Activated effector memory CD4-positive, alpha-beta T cell treated with Interleukin-2 at 50 U/mL for 16 hours (primary cell): ENCODE measurements at regions not wholly inside any gene's neighbourhood (a gene's known extent, or its start where the extent isn't known, plus 50 kb on each side); places are given as distances from the start of the nearest gene placed in this dataset.
"Not testable (repeated sequence)": the region's sequence is repeated elsewhere in the genome, so short reads cannot be mapped to it uniquely, and the experiment has no call there.

Experiments
- DNase-seq: peaks from one replicate; pipeline ENCODE4 v3.0.0-alpha.2; 2020

- no peak for DNase-seq
These were observed 222.5 kb upstream of the TCERG1L start for GRCh38 chr10:131533846-131534526.

DNA sequence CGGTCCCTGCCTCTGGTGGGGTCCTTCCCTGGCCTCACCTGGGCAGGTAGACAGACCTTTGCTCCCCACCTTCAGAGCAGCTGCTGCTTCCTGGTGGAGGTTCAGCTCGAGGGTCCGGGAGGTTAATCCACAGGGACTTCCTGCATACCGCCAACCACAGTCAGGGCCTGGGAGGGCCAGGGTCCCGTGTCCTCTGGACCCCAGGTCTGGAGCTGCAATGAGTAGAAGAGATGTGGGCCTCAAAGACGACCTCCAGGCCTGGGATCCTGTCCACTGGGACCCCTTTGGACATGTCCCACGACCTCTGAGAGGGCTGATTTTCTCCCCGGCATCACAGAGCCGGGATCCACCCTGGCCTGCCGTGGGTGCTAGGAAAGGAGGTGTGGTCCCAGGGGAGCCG lies 223.3 kb upstream of the TCERG1L start:
- DNase-seq: no peak

DNA sequence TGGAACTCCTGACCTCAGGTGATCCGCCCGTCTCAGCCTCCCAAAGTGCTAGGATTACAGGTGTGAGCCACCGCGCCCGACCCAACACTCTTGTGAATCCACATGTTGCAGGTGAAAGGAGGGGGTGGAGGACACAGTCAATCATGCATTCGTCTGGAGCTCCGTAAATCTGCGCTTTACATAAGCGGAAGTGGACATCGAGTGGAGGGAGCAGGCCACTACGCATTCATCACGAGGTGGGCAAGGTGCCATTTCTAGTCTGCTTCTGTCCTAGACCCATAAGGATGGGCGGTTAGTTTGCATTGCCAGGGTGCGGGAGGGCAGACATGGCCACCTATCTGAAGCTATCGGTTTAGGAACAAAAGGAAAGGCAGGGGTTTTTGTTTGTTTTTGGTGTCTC lies 225.2 kb upstream of the TCERG1L start:
- DNase-seq: no peak

DNA sequence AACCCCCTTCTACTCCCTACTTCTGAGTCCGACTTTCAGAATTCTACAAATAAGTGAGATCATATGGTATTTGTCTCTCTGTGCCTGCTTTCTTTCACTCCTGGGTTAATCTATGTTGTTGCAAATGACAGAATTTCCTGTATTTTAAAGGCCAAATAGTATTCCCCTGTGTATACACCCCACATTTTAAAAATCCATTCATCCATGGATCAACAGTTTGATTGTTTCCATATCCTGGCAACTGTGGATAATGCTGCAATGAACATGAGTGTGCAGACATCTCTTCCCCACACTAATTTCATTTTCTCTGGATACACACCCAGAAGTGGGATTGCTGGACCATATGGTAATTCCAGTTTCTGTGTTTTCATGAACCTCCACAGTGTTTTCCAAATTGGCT lies 225.8 kb upstream of the TCERG1L start:
- DNase-seq: no peak

DNA sequence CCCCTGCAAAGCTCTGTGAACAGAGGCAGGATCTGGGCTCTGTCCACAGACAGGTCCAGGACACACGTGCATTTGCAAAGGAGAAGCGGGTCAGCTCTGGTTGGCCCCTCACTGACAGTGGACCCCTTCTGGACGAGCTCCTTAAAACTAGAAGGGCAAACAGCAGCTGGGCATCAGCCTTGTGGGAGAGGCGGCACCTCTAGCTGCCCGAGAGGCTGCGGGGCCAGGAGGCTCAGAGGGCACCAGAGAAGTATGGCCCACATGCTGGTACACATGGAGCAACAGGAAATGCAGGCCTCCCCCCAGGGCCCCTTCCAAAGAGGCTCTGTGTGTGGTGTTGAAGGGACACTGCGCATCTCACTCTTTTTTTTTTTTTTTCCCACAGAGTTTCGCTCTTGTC lies 233.0 kb upstream of the TCERG1L start:
- no peak for DNase-seq

DNA sequence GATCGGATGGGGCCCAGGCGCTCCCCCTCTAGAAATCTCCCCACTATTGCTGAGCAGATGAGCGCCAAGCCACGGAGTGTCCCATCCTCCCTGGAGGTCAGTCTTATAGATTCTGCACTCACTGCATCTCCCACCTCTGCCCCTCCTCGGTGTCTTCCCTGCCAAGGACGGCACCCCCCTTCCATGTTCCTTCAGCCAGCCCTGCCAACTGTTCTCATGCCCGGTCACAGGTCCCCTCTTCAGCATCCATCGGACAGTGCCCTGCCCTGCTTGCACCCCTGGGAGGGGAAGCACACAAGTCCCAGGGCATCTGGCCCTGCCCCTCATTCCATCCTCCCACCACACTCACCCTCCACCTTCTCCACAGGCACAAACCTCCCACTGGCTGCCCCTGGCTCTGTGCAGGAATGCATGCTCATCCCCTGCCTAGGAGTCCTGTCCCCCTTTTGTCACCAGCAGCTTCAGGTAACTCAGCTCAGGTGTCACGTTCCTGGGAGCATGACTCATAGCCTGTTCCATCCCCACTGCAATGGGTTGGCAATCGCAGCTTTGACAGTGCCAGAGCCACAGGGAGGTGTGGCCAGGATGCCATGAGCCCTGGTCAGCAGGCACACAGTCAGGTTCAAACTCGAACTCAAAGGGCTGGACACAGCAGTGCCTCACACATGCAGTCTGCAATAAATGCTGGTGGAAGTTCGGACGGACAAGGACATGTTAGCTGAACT lies 234.7 kb upstream of the TCERG1L start:
- DNase-seq: no peak

- no peak for DNase-seq
These were observed 235.7 kb upstream of the TCERG1L start for GRCh38 chr10:131547129-131547799.

DNA sequence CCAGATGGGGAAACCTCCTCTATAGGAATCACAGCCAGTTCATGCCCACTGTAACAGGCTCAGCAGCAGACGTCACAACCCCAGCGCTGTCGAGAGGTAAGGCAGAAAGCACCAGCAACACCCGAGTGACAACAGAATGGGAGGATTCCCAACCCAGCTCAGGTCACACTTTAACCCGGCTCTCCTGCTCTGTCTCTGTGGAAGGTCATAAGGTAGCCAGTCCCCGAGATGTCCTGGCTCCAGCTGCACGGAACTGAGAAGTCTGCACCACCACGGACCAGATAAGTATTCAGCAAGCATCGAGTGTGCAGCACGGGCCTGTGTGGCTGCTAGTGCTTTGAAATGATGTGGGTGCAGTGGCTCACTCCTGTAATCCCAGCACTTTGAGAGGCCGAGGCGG lies 236.7 kb upstream of the TCERG1L start:
- DNase-seq: no peak

GRCh38 chr10:131549116-131549515 lies 237.6 kb upstream of the TCERG1L start:
- no peak for DNase-seq

DNA sequence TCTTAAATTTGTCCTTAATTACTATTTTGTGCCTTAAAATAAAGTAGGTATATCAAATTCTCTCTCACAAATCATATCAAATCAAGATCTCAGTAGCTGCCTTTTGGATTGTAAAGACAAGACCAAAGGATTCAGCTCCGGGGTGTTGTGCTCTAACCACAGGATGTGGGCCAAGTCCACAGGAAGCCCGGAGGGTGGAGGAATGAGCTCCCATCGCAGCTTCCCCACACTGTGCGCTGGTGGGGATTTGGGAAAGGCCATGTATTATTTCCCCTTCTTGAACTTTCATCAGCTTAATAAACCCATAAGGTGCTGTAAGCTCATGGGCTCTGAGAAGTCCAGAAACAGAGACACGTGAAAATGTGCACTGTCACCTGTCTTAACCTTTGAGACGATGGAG lies 241.6 kb upstream of the TCERG1L start:
- no peak for DNase-seq

GRCh38 chr10:131553581-131553980 lies 242.1 kb upstream of the TCERG1L start:
- DNase-seq: no peak

GRCh38 chr10:131554821-131555220 lies 243.3 kb upstream of the TCERG1L start:
- no peak for DNase-seq

GRCh38 chr10:131555406-131555805 lies 243.9 kb upstream of the TCERG1L start:
- DNase-seq: no peak

DNA sequence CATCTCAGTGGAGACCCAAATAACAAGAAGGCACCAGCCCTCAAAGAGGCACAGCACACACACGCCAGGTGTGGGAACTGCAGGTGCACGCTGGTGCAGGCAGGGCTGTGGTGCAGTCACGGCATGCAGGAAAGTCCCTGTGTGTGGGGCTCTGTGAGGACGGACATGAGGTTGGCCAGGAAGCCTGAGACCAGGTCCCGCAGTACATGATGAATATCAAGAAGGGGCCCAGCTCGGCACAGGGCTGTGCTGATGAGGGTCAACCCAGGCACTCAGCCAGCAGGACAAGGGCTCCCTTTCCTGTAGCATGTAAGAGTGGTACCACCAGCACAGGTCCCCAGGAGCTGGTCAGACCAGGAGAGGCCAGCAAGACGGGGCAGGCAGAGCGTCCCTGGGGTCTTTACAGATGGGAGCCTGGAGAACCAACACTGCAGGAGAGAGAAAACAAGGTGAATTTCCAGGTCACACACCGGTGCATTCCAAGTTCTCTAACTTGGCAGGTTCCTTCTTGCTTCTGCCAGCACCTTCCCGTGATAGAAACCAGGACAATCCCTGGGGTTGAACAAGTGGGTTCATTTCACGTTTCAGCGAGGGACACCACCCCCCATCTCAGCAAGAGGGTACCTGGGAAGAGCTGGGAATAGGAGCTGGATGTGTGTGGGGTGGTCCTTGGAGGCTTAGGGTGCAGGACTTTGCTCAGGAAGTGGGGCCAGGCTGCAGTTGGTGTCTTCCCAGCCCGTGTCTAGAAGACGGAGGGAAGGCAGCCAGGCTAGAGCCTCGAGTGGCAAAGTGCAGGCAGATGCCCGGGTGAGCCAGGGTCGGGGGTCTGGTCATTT lies 244.8 kb upstream of the TCERG1L start:
- DNase-seq: no peak

- no peak for DNase-seq
These were observed 245.5 kb upstream of the TCERG1L start for GRCh38 chr10:131556897-131557495.

- not testable (repeated sequence) for DNase-seq
These were observed 246.4 kb upstream of the TCERG1L start for GRCh38 chr10:131557956-131558355.

DNA sequence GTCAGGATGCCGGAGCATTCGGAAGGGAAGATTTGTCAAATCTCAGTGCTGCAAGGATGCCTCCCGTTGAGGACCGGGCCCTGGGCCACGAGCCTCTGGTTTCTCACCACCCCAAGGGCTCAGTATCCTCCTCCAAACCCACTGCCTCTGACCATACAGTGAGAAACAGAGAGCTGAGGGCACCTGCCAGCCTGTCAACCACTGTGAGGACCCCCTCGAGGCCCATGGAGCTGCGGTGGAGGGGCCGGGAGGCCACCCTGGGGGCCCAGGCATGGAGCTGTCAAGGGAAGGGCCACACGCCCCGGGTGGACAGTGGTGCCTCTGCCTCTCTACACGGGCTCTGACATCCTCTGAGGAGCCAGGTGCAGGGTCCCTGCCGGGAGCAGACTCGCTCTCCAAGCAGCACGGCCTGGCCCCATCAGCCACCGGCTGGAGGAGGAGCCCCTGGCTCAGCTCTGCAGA lies 248.0 kb upstream of the TCERG1L start:
- DNase-seq: no peak

- DNase-seq: no peak
These were observed 248.6 kb upstream of the TCERG1L start for GRCh38 chr10:131560166-131560565.

DNA sequence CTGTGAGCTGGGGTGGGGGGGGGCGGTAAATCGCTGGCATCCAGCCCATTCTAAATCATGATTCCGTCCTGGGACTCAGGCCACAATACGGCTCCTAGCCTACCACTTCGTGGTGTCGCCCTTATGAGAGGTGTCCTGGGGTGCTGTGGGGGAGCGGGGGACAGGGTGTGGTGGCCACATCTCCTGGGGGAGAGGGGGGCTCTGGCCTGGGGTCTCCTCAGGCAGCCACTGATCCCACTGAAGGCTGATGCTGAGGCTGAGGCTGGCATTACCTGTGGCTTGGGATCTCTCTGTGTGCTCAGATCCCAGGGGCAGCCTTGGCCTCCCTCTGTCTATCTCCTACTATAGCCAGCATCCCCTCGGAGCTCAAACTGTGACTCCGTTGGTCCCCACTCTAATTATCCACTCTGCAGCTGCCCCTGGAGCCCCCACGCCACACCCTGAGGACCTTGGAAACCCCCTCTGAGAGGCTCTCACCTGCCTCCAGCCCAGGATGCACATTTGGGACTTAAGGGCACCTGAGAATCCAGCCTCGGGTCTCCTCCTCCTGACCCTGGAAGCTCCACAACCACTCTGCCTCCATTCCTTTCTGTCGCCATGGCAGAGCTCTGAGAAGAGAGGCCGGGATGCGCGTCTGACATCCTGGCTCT lies 249.3 kb upstream of the TCERG1L start:
- no peak for DNase-seq

GRCh38 chr10:131561897-131562296 lies 250.4 kb upstream of the TCERG1L start:
- no peak for DNase-seq

DNA sequence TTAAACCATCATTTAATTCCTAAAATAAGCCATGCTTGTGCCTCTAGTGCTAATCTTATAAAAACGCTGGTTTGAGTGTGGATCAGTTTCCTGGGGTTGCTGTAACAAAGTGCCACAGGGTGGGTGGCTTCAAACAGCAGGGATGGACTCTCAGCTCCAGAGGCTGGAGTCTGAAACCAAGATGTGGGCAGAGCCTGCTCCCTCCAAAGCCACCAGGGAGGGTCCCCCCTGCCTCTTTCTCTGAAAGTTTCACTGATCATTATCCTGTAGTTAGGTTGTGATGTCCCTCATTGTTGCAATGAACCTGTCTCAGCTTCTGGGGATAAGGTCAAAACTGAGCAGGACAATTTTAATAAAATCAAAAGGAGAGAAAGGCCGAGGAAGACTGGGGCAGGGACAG lies 251.9 kb upstream of the TCERG1L start:
- DNase-seq: no peak
